ENCODE measurements at regions not wholly inside any gene's neighbourhood (a gene's known extent, or its start where the extent isn't known, plus 50 kb on each side); places are given as distances from the start of the nearest gene placed in this dataset.
"Not testable (repeated sequence)": the region's sequence is repeated elsewhere in the genome, so short reads cannot be mapped to it uniquely, and the experiment has no call there.

DNA sequence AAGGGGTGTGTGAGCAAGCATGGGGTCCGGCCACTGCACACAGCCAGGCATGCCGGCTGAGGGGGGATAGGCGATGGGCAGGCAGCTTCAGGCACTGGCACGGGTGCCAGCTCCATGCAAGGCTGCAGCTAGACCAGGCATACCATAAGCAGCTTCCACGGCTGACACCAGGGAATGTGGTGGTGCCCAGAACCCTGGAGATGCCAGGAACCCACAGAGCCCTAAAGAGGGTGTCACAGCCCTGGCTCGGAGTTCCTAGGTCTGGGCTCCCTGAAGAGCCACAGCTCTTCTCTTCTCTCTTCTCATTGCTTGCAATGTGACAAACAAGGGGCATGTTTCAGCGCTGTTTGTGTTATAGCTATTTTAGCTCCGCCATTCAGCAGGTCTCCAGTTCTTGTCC lies 442.5 kb downstream of the SPATA31A1 start:
- H3K27ac ChIP-seq; intact Hi-C loops (cut with DNase I): not testable (repeated sequence)

DNA sequence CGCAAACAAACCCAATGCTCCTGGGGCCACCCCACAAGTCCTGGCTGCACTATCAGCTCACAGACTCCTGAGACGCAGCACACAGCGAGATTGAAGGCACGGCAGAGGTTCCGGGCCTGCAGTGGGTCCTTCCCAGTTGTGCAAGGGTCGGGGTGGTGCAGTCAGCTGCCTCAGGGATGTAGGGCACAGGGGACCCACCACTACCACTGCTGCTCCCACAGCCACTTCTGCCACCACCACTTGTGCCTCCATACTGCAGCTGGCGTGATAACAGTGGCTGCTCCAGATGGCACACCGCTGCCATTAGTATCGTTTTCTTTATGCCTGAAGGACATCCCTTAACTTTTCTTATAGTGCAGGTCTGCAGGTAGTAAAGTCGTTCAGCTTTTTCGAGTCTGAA lies 443.8 kb downstream of the SPATA31A1 start:
- intact Hi-C loops (cut with DNase I); H3K4me1 ChIP-seq; H3K9me3 ChIP-seq; H3K27me3 ChIP-seq; DNase-seq; H3K9ac ChIP-seq (ENCODE audit: low read depth in 2 of 2, low read length in 2 of 2); H3K27ac ChIP-seq; H3K4me3 ChIP-seq; H3K36me3 ChIP-seq: not testable (repeated sequence)

More for the DNA sequence above, 442.5 kb downstream of the SPATA31A1 start:
- DNase-seq; H3K36me3 ChIP-seq; H3K4me3 ChIP-seq; H3K9ac ChIP-seq (ENCODE audit: low read depth in 2 of 2, low read length in 2 of 2); H3K27me3 ChIP-seq; H3K4me1 ChIP-seq; H3K9me3 ChIP-seq: not testable (repeated sequence)

DNA sequence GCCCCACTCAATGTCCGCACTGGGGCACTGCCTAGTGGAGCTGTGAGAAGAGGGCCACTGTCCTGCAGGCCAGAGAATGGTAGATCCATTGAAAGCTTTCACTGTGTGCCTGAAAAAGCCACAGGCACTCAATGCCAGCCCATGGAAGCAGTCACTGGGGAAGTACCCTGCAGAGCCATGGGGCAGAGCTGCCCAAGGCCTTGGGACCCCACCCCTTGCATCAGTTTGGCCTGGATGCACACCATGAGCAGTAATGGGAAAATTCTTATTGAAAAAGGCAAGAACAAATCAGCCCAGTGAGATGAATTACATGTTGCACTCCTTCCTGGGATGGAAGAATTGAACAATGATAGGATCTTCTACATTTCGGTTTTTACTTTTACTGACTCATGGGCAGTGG lies 447.1 kb downstream of the SPATA31A1 start:
- intact Hi-C loops (cut with DNase I); H3K27me3 ChIP-seq; DNase-seq; H3K36me3 ChIP-seq; H3K9me3 ChIP-seq; H3K9ac ChIP-seq (ENCODE audit: low read depth in 2 of 2, low read length in 2 of 2); H3K27ac ChIP-seq; H3K4me3 ChIP-seq; H3K4me1 ChIP-seq: not testable (repeated sequence)

DNA sequence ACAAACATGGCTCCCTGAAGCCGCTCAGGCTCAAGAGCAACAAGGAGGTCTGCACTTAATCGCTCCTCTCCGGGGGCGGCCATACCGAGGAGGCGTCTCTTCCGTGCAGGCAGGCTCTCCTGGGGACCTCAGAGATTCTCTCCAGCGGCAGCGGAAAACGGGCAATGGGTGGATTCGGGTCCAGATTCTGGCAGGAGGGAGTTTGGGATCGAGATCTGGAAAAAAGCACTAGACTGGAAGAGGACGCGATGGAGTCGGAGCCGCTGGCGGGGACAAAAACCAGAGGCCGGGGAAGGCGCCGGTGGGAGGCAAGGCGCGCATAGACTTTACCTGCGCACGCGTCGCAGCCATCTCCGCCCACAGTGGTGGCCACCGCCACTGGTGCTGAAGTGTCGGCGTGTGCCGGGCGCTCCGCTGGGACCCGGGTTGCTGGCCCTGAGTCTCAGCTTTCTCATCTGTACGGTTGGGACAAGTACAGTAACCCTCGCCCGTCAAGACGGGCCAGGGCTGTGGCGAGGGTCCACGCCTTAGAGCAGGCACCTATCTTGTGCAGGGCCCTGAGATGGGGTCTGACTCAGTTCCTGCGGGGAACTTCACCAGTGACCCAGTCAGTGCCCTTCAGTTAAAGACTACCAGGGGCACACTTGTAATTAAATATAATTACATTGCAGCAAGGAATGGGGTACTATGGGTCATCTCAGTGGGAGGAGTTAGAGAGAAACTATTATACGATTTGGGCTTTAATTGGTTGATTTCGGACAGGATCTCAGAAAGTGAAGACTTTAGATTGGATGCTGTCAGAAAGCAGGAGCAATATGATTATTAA lies 454.1 kb downstream of the SPATA31A1 start:
- intact Hi-C loops (cut with DNase I) = not testable (repeated sequence)
- DNase-seq = peak; percentile 71
- H3K9ac ChIP-seq (ENCODE audit: low read depth in 2 of 2, low read length in 2 of 2) = peak overlapping the region; percentile 50 to 55

DNA sequence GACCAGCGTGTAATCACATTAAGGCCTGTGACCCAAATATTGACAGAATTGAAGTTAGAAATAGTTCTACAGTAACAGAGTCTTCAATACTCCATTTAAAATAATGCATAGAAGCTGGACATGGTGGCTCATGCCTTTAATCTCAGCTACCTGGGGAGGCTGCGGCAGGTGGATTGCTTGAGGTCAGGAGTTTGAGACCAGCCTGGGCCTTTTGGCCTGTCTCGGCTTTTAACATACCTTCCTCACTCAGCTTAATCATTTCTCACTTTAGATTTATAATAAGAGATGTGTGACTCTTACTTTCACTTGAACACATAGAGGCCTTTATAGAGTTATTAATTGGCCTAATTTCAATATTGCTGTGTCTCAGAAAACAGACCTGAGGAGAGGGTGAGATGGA lies 454.9 kb downstream of the SPATA31A1 start:
- H3K9me3 ChIP-seq; H3K27ac ChIP-seq; H3K27me3 ChIP-seq; H3K4me3 ChIP-seq; intact Hi-C loops (cut with DNase I); H3K9ac ChIP-seq (ENCODE audit: low read depth in 2 of 2, low read length in 2 of 2); H3K36me3 ChIP-seq; DNase-seq; H3K4me1 ChIP-seq: not testable (repeated sequence)

More for the DNA sequence above, 454.1 kb downstream of the SPATA31A1 start:
- H3K4me1 ChIP-seq, H3K27me3 ChIP-seq, H3K9me3 ChIP-seq, H3K36me3 ChIP-seq: not testable (repeated sequence)
- peak overlapping the region; percentile 75 for H3K27ac ChIP-seq
- peak overlapping the region; percentile 70 for H3K4me3 ChIP-seq

DNA sequence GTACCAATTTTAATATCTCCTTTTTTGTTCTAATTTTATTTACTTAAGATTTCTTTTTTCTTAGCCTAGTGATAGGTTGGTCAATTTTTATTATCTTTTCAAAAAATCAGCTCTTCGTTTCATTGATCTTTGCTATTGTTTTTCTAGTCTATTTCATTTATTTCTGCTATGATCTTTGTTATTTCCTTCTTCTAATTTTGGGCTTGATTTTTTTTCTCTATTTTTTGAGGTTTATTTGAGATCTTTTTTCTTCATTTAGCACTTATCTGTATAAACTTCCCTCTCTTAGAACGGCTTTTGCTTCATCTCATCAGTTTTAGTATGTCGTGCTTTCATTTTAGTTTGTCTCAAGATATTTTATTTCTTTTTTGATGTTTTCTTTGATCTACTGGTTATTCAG lies 456.1 kb downstream of the SPATA31A1 start:
- H3K4me1 ChIP-seq; H3K4me3 ChIP-seq; H3K9me3 ChIP-seq; H3K27ac ChIP-seq; H3K9ac ChIP-seq (ENCODE audit: low read depth in 2 of 2, low read length in 2 of 2); H3K36me3 ChIP-seq; H3K27me3 ChIP-seq; intact Hi-C loops (cut with DNase I); DNase-seq: not testable (repeated sequence)

DNA sequence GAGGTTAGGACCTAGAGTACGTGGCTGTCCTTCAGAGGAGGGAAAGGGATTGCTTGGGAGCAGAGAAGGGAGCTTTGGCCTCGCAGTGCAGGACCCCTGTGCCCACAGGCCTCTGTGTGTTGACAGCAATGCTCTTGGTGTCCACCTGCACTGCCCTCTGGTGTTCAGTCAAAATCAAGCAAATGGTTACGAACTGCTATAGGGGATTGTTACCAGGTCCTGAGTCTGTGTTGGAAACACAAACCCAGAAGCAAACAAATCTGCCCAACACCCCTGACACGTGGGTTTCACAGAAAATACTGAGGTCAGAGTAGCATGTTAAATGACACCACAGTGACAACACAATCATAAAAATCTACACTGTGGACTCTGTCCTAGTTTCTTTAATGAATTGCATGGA lies 473.0 kb downstream of the SPATA31A1 start:
- H3K4me3 ChIP-seq; H3K4me1 ChIP-seq; H3K36me3 ChIP-seq; H3K9me3 ChIP-seq; H3K9ac ChIP-seq (ENCODE audit: low read depth in 2 of 2, low read length in 2 of 2); H3K27ac ChIP-seq; DNase-seq; intact Hi-C loops (cut with DNase I); H3K27me3 ChIP-seq: not testable (repeated sequence)

Data from colonic mucosa (tissue), 4 donors.